ENCODE measurements at regions not wholly inside any gene's neighbourhood (a gene's known extent, or its start where the extent isn't known, plus 50 kb on each side); places are given as distances from the start of the nearest gene placed in this dataset.

DNA sequence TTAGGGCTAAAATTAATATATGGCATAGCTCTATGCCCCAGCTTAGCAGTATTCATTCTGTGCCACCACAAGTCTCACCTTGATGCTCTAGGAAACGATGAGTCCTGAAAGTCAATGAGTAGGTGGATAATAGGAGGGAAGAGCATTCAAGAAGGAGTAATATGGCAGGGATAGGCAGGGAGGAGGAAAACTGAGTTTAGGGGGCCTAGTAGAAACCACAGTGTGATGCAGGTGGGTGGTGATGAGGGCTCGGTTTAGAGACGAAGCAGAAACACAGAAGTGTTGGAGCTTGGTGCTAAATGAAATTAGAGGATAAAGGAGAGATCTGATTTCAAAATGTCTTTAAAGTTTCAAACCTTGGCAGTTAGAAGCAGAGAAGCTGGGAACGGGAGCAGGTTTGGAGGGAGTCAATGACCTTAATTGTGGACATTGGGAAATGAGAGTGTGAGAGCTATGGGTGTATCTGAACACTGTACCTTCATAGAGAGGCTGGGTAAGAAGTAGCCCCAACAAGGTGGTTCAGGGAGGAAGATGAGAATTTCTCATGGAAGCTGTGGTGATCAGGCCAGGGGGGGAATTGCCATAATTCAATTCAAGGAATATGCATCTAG, 144.7 kb upstream of the CPSF6 start:
- ATAC-seq (no peak), DNase-seq (no peak)
- POLR2A ChIA-PET = interaction anchor here (0.7 kb wide), 1 partner anchor 51 kb away, joined by 3 read pairs; no protein-coding TSS in a partner anchor
- Mint-ChIP-seq H3K36me3 (no peaks in the 10 kb centered on the region), H3K4me3 (no peak overlapping the region), H3K27me3 (peaks cover 2 to 27% (median 18%) of the 10 kb centered on the region in 5 donors), H3K27ac (no peak overlapping the region), H3K4me1 (peaks cover 0 to 2% (median 0%) of the 10 kb centered on the region in 4 donors), H3K9me3 (no peaks in the 10 kb centered on the region)

- POLR2A ChIA-PET = no interaction called here
- Mint-ChIP-seq H3K27me3 (peaks cover 0 to 23% (median 17%) of the 10 kb centered on the region in 5 donors), H3K36me3 (no peaks in the 10 kb centered on the region), H3K27ac (no peak overlapping the region), H3K4me3 (no peak overlapping the region), H3K9me3 (no peaks in the 10 kb centered on the region), H3K4me1 (no peaks in the 10 kb centered on the region)
- DNase-seq (no peak), ATAC-seq (no peak)
These were observed 143.4 kb upstream of the CPSF6 start for GRCh38 chr12:69095765-69096477.

GRCh38 chr12:69096669-69097335, 142.6 kb upstream of the CPSF6 start:
- no peak overlapping the region for H3K27ac Mint-ChIP-seq
- no peaks in the 10 kb centered on the region for H3K4me1 Mint-ChIP-seq
- DNase-seq (no peak), ATAC-seq (no peak)
- H3K9me3 Mint-ChIP-seq = no peaks in the 10 kb centered on the region
- H3K27me3 Mint-ChIP-seq = peaks cover 0 to 23% (median 17%) of the 10 kb centered on the region in 5 donors
- H3K4me3 Mint-ChIP-seq = no peak overlapping the region
- POLR2A ChIA-PET = no interaction called here
- no peaks in the 10 kb centered on the region for H3K36me3 Mint-ChIP-seq

- ATAC-seq (no peak), DNase-seq (no peak)
- no peaks in the 10 kb centered on the region for H3K36me3 Mint-ChIP-seq
- peaks cover under 1 to 21% (median 17%) of the 10 kb centered on the region in 5 donors for H3K27me3 Mint-ChIP-seq
- H3K9me3 Mint-ChIP-seq = no peaks in the 10 kb centered on the region
- peaks cover 0 to 3% (median under 1%) of the 10 kb centered on the region in 4 donors for H3K4me1 Mint-ChIP-seq
- H3K27ac Mint-ChIP-seq = no peak overlapping the region
- H3K4me3 Mint-ChIP-seq = no peak overlapping the region
- POLR2A ChIA-PET = no interaction called here
These were observed 141.6 kb upstream of the CPSF6 start for GRCh38 chr12:69097619-69098368.

GRCh38 chr12:69099201-69099837, 140.1 kb upstream of the CPSF6 start:
- POLR2A ChIA-PET = no interaction called here
- H3K36me3 Mint-ChIP-seq = no peaks in the 10 kb centered on the region
- ATAC-seq = no peak
- peaks cover 2 to 13% (median 9%) of the 10 kb centered on the region in 5 donors for H3K27me3 Mint-ChIP-seq
- no peaks in the 10 kb centered on the region for H3K9me3 Mint-ChIP-seq
- H3K27ac Mint-ChIP-seq = no peak overlapping the region
- no peak for DNase-seq
- H3K4me3 Mint-ChIP-seq = no peak overlapping the region
- peaks cover 0 to 5% (median 2%) of the 10 kb centered on the region in 4 donors for H3K4me1 Mint-ChIP-seq

GRCh38 chr12:69101505-69101904, 137.9 kb upstream of the CPSF6 start:
- POLR2A ChIA-PET = no interaction called here
- ATAC-seq (no peak), DNase-seq (no peak)
- Mint-ChIP-seq H3K4me1 (peaks cover 0 to 5% (median 2%) of the 10 kb centered on the region in 4 donors), H3K27ac (no peak overlapping the region), H3K27me3 (peaks cover 2 to 13% (median 9%) of the 10 kb centered on the region in 5 donors), H3K9me3 (no peaks in the 10 kb centered on the region), H3K36me3 (no peaks in the 10 kb centered on the region), H3K4me3 (no peak overlapping the region)

GRCh38 chr12:69102856-69103255, 136.5 kb upstream of the CPSF6 start:
- no peak for DNase-seq
- ATAC-seq = no peak
- Mint-ChIP-seq H3K27ac (no peak overlapping the region), H3K4me3 (peak overlapping the region in 1 of 10 donors; percentile 2), H3K4me1 (peaks cover 0 to 5% (median 2%) of the 10 kb centered on the region in 4 donors), H3K27me3 (peaks cover 2 to 13% (median 9%) of the 10 kb centered on the region in 5 donors), H3K9me3 (no peaks in the 10 kb centered on the region), H3K36me3 (no peaks in the 10 kb centered on the region)
- POLR2A ChIA-PET = no interaction called here

- POLR2A ChIA-PET = interaction anchor here (0.6 kb wide), 1 partner anchor 169 kb away, joined by 6 read pairs; no protein-coding TSS in a partner anchor
- H3K4me3 Mint-ChIP-seq = no peak overlapping the region
- H3K9me3 Mint-ChIP-seq = no peaks in the 10 kb centered on the region
- peaks cover 0 to 5% (median 2%) of the 10 kb centered on the region in 4 donors for H3K4me1 Mint-ChIP-seq
- no peak overlapping the region for H3K27ac Mint-ChIP-seq
- no peaks in the 10 kb centered on the region for H3K36me3 Mint-ChIP-seq
- no peak for ATAC-seq
- peaks cover 0 to 4% (median 0%) of the 10 kb centered on the region in 5 donors for H3K27me3 Mint-ChIP-seq
- DNase-seq = no peak
These were observed 134.0 kb upstream of the CPSF6 start for GRCh38 chr12:69105101-69105962.

DNA sequence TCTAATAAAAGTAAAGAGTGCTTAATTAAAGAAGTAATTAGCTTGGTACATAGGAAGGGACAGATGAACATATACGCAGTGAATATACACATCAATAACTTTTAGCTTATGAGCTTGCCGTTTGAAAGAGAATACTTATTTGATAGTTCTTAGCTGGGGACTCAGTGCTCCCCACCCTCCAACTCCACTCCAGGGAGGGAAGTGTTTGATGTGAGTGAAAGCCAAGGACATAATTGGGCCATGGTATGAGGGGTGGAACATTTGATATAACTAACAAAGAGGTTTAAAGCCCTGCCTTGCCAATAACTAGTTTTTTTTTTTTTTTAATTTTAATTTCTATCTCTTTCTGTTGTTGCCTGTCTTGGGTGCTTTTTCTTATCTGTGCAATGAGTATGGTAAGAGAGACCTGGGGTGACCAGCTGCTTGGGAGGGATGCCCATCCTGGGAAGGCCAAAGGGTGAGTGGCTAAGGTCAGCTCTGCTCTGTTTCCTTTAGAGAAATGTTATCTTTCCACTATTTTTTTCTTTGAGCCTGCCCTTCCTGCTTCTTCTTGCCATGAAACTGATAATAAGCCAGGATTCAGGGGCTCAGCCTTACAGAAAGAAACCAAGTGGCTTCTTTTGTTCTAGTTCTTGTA, 132.8 kb upstream of the CPSF6 start:
- H3K9me3 Mint-ChIP-seq = no peaks in the 10 kb centered on the region
- H3K27ac Mint-ChIP-seq = no peak overlapping the region
- no peak overlapping the region for H3K4me3 Mint-ChIP-seq
- POLR2A ChIA-PET = no interaction called here
- peaks cover 0 to 4% (median 0%) of the 10 kb centered on the region in 5 donors for H3K27me3 Mint-ChIP-seq
- DNase-seq = no peak
- no peaks in the 10 kb centered on the region for H3K36me3 Mint-ChIP-seq
- peaks cover 0 to 5% (median 2%) of the 10 kb centered on the region in 4 donors for H3K4me1 Mint-ChIP-seq
- no peak for ATAC-seq

GRCh38 chr12:69107541-69107940, 131.8 kb upstream of the CPSF6 start:
- no peak for ATAC-seq
- Mint-ChIP-seq H3K9me3 (no peaks in the 10 kb centered on the region), H3K36me3 (no peaks in the 10 kb centered on the region), H3K4me3 (no peak overlapping the region), H3K27ac (no peak overlapping the region), H3K4me1 (peaks cover 0 to 5% (median 2%) of the 10 kb centered on the region in 4 donors), H3K27me3 (peaks cover 0 to 4% (median 0%) of the 10 kb centered on the region in 5 donors)
- POLR2A ChIA-PET = no interaction called here
- DNase-seq = no peak

DNA sequence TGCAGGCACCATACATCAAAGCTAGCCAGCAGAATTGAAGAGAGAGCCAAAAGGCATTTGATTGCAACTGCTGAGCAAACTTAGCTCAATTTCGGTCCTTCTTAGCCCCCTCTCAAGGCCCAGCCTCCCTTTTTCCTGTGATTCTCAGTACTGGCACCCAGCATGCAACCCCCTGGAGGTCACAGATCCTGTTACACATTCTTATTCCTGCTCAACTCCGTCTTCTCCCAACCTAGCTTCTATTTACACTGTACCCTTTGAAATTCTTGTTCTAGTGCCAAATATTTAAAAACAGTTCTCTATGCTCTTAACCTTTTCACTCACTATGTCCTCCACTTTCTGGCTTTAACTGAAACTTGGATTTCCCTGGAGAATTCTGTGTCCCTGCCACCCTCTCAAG, 131.3 kb upstream of the CPSF6 start:
- Mint-ChIP-seq H3K27ac (no peak overlapping the region), H3K27me3 (peaks cover 0 to 4% (median 0%) of the 10 kb centered on the region in 5 donors), H3K4me1 (peaks cover 0 to under 1% (median 0%) of the 10 kb centered on the region in 4 donors), H3K36me3 (no peaks in the 10 kb centered on the region), H3K4me3 (no peak overlapping the region), H3K9me3 (no peaks in the 10 kb centered on the region)
- DNase-seq (no peak), ATAC-seq (no peak)
- POLR2A ChIA-PET = no interaction called here
